ENCODE measurements at regions not wholly inside any gene's neighbourhood (a gene's known extent, or its start where the extent isn't known, plus 50 kb on each side); places are given as distances from the start of the nearest gene placed in this dataset.

GRCh38 chr15:35166730-35167359, 81.8 kb upstream of the NANOGP8 start:
- H3K4me3 ChIP-seq (ENCODE audit: low read depth, poor library complexity, severe bottlenecking), result no peak overlapping the region
- no peak for DNase-seq (ENCODE audit: low spot score in 2 of 2)
- intact Hi-C loops (cut with DNase I; ENCODE audit: low total_unique reads), result no loop called here
- TF ChIP-seq CTCF (IDR thresholded peaks at IDR 0.05) (no peak), POLR2A (IDR thresholded peaks at IDR 0.05) (no peak)
- 92 to 96% methylated on average over 3 of the region's 3 CpGs for WGBS, 2 donors

- intact Hi-C loops (cut with DNase I; ENCODE audit: low total_unique reads), result no loop called here
- H3K4me3 ChIP-seq (ENCODE audit: low read depth, poor library complexity, severe bottlenecking), result no peak overlapping the region
- 86 to 98% methylated on average over 1 of the region's 1 CpG for WGBS, 2 donors
- TF ChIP-seq CTCF (IDR thresholded peaks at IDR 0.05) (no peak), POLR2A (IDR thresholded peaks at IDR 0.05) (no peak)
- DNase-seq (ENCODE audit: low spot score in 2 of 2), result no peak
These were observed 76.6 kb upstream of the NANOGP8 start for GRCh38 chr15:35161694-35162093.

- TF ChIP-seq POLR2A (IDR thresholded peaks at IDR 0.05) (no peak), CTCF (IDR thresholded peaks at IDR 0.05) (no peak)
- DNase-seq (ENCODE audit: low spot score in 2 of 2), result no peak
- WGBS, 2 donors, result 98 to 99% methylated on average over 2 of the region's 2 CpGs
- intact Hi-C loops (cut with DNase I; ENCODE audit: low total_unique reads), result no loop called here
- H3K4me3 ChIP-seq (ENCODE audit: low read depth, poor library complexity, severe bottlenecking), result no peak overlapping the region
These were observed 74.1 kb upstream of the NANOGP8 start for GRCh38 chr15:35159170-35159569.

GRCh38 chr15:35151782-35152181, 66.7 kb upstream of the NANOGP8 start:
- WGBS, 2 donors, result 89 to 90% methylated on average over 8 of the region's 8 CpGs
- H3K4me3 ChIP-seq (ENCODE audit: low read depth, poor library complexity, severe bottlenecking), result no peak overlapping the region
- intact Hi-C loops (cut with DNase I; ENCODE audit: low total_unique reads), result no loop called here
- TF ChIP-seq CTCF (IDR thresholded peaks at IDR 0.05), result no peak
- no peak for TF ChIP-seq POLR2A (IDR thresholded peaks at IDR 0.05)
- no peak for DNase-seq (ENCODE audit: low spot score in 2 of 2)

GRCh38 chr15:35151381-35151780, 66.3 kb upstream of the NANOGP8 start:
- 95 to 96% methylated on average over 2 of the region's 2 CpGs for WGBS, 2 donors
- peak in 1 of 2 donors; percentile 72 for DNase-seq (ENCODE audit: low spot score in 2 of 2)
- intact Hi-C loops (cut with DNase I; ENCODE audit: low total_unique reads), result no loop called here
- no peak for TF ChIP-seq CTCF (IDR thresholded peaks at IDR 0.05)
- no peak for TF ChIP-seq POLR2A (IDR thresholded peaks at IDR 0.05)
- H3K4me3 ChIP-seq (ENCODE audit: low read depth, poor library complexity, severe bottlenecking), result no peak overlapping the region

GRCh38 chr15:35150361-35150760, 65.3 kb upstream of the NANOGP8 start:
- no peak for TF ChIP-seq CTCF (IDR thresholded peaks at IDR 0.05)
- TF ChIP-seq POLR2A (IDR thresholded peaks at IDR 0.05), result no peak
- intact Hi-C loops (cut with DNase I; ENCODE audit: low total_unique reads), result no loop called here
- 82 to 91% methylated on average over 3 of the region's 3 CpGs for whole genome bisulfite sequencing, 2 donors
- no peak overlapping the region for H3K4me3 ChIP-seq (ENCODE audit: low read depth, poor library complexity, severe bottlenecking)
- no peak for DNase-seq (ENCODE audit: low spot score in 2 of 2)

All from lower leg skin (tissue), 4 donors.